Chondrocyte (in vitro differentiated cells): ENCODE measurements at regions not wholly inside any gene's neighbourhood (a gene's known extent, or its start where the extent isn't known, plus 50 kb on each side); places are given as distances from the start of the nearest gene placed in this dataset.
"Not testable (repeated sequence)": the region's sequence is repeated elsewhere in the genome, so short reads cannot be mapped to it uniquely, and the experiment has no call there.

ENCODE experiments used
- DNase-seq: peaks from one replicate; pipeline ENCODE4 v3.0.0; 2021; ENCODE audit warnings: mixed read lengths, low spot score
- H3K27ac Mint-ChIP-seq: one replicate; pipeline ENCODE4 v1.8.0; 2021; ENCODE audit warnings: mild to moderate bottlenecking, moderate library complexity, mixed read lengths; ENCODE audit not compliant: unreplicated experiment
- H3K27me3 Mint-ChIP-seq: 2 replicates; pipeline ENCODE4 v1.8.0; 2021; ENCODE audit warnings: low read depth, mixed read lengths
- H3K36me3 Mint-ChIP-seq: 2 replicates; pipeline ENCODE4 v1.8.0; 2021; ENCODE audit warnings: low read depth, mixed read lengths
- H3K4me1 Mint-ChIP-seq: 2 replicates; pipeline ENCODE4 v1.8.0; 2021; ENCODE audit warnings: low read depth, mild to moderate bottlenecking, mixed read lengths
- H3K4me3 Mint-ChIP-seq: one replicate; pipeline ENCODE4 v1.8.0; 2021; ENCODE audit warnings: mild to moderate bottlenecking, moderate library complexity, mixed read lengths; ENCODE audit not compliant: unreplicated experiment
- H3K9me3 Mint-ChIP-seq: 2 replicates; pipeline ENCODE4 v1.8.0; 2021; ENCODE audit warnings: low read depth, mixed read lengths
- CTCF ChIP-seq: fragments of 200-600 bp; sonication (generic); IDR thresholded peaks from 2 replicates; pipeline ENCODE4 v1.5.0; 2021; ENCODE audit warnings: antibody characterized with exemption, mild to moderate bottlenecking, moderate library complexity

DNA sequence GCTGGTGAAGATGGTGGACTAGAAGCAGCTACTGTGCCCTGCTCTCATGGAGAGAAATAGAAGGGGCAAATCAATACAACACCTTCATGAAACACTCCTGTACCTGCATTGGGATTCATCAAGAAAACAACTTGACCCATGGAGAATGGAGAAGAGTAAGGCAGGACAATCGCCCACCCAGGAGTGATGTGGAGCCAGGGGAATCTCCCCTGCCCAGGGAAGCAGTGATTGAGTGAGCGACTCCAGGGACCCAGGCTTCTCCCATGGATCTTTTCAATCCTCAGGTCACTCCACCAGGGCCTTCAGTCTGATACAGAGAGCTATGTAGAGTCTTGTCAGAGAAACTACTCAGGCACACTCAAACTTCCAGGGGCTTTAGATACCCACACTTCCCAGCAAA is 161.9 kb upstream of the DYRK2 start:
- no peak for DNase-seq
- no peak overlapping the region for H3K27ac Mint-ChIP-seq
- no peaks in the 10 kb centered on the region for H3K27me3 Mint-ChIP-seq
- no peak overlapping the region for H3K4me3 Mint-ChIP-seq
- TF ChIP-seq CTCF: no peak
- H3K9me3 Mint-ChIP-seq: peaks cover 24% of the 10 kb centered on the region
- peaks cover 7% of the 10 kb centered on the region for H3K4me1 Mint-ChIP-seq
- peaks cover 5% of the 10 kb centered on the region for H3K36me3 Mint-ChIP-seq

GRCh38 chr12:67488349-67488748 is 160.2 kb upstream of the DYRK2 start:
- peaks cover 38% of the 10 kb centered on the region for H3K9me3 Mint-ChIP-seq
- not testable (repeated sequence) for H3K4me3 Mint-ChIP-seq, DNase-seq, H3K27me3 Mint-ChIP-seq, H3K36me3 Mint-ChIP-seq, H3K27ac Mint-ChIP-seq, H3K4me1 Mint-ChIP-seq

DNA sequence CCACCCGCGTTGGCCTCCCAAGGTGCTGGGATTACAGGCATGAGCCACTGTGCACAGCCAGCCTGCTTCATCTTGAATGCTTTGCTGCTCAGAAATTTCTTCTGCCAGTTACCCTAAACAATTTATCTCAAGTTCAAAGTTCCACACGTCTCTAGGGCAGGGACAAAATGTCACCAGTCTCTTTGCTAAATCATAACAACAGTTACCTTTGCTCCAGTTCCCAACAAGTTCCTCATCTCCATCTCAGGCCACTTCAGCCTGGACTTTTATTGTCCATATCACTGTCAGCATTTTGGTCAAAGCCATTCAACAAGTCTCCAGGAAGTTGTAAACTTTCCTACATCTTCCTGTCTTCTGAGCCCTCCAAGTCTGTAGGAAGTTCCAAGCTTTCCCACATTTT is 159.5 kb upstream of the DYRK2 start:
- Mint-ChIP-seq H3K4me1 (no peaks in the 10 kb centered on the region), H3K4me3 (no peak overlapping the region), H3K27ac (no peak overlapping the region), H3K27me3 (no peaks in the 10 kb centered on the region), H3K36me3 (peaks cover 7% of the 10 kb centered on the region), H3K9me3 (peaks cover 43% of the 10 kb centered on the region)
- no peak for TF ChIP-seq CTCF
- DNase-seq: no peak

DNA sequence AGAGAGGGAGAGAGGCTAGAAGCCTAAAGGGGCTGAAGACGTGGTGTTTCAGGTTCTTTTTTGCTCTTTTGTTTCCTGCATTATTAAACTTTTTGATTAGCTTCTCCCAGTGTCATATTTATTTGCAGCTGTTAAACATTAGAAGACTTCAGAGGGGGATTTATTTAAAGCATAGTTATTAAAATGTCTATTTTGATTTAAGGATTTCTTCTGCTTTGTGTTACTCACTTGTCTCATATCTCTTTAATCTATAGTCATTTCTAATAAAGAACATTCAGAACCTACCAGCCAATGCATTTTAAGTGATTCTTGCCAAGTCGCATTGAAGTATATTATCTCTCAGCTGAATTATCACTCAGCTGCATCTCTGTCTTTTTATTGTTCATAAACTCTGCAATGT is 152.0 kb upstream of the DYRK2 start:
- peaks cover 7% of the 10 kb centered on the region for H3K4me1 Mint-ChIP-seq
- no peak overlapping the region for H3K27ac Mint-ChIP-seq
- TF ChIP-seq CTCF: no peak
- no peak overlapping the region for H3K4me3 Mint-ChIP-seq
- H3K27me3 Mint-ChIP-seq: peaks cover 1% of the 10 kb centered on the region
- DNase-seq: no peak
- H3K36me3 Mint-ChIP-seq: peaks cover 2% of the 10 kb centered on the region
- peaks cover 20% of the 10 kb centered on the region for H3K9me3 Mint-ChIP-seq

DNA sequence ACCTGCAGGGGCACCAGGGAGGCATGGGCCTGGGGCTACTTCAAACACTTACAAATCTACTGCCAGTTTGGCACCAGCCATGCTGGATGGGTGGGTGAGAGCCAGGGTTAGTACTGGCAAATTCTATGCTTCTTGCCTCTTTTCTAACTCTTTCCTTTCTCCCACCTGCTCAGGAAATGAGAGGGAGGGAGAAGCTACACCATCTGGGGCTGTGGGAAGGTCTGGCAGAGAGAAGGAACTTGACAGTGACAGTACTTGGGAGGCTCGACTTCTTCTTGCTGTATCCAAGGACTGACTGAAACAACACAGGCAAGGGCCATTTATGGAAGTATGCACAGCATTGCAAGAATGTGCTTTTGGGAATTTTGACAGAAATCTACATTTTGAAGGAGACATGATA is 149.6 kb upstream of the DYRK2 start:
- no peak for DNase-seq
- no peaks in the 10 kb centered on the region for H3K9me3 Mint-ChIP-seq
- no peak overlapping the region for H3K27ac Mint-ChIP-seq
- H3K4me1 Mint-ChIP-seq: peaks cover 7% of the 10 kb centered on the region
- no peak overlapping the region for H3K4me3 Mint-ChIP-seq
- TF ChIP-seq CTCF: no peak
- H3K27me3 Mint-ChIP-seq: peaks cover 1% of the 10 kb centered on the region
- H3K36me3 Mint-ChIP-seq: no peaks in the 10 kb centered on the region

- Mint-ChIP-seq H3K27ac (no peak overlapping the region), H3K27me3 (peaks cover 1% of the 10 kb centered on the region), H3K4me3 (no peak overlapping the region), H3K4me1 (peaks cover 7% of the 10 kb centered on the region), H3K36me3 (no peaks in the 10 kb centered on the region), H3K9me3 (no peaks in the 10 kb centered on the region)
- DNase-seq: no peak
- no peak for TF ChIP-seq CTCF
Measured at GRCh38 chr12:67501362-67501761, 147.2 kb upstream of the DYRK2 start.
